ENCODE measurements at regions not wholly inside any gene's neighbourhood (a gene's known extent, or its start where the extent isn't known, plus 50 kb on each side); places are given as distances from the start of the nearest gene placed in this dataset.

DNA sequence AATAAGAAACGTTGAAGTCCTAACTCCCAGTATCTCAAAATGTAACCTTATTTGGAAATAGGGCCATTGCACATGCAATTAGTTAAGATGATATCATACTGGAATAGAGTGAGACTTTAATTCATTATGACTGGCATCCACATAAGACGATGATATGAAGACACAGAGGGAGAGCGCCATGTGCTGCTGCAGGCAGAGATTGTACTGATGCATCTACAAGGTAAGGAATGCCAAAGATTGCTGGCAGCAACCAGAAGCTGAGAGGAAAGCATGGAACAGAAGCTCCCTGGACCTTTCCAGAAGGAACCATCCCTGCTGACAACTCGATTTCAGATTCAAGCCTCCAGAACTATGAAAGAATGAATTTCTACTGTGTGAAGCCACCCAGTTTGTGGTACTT lies 697.0 kb upstream of the INTU start:
- DNase-seq (no peak), ATAC-seq (no peak)

GRCh38 chr4:126937342-126937741 lies 695.4 kb upstream of the INTU start:
- no peak for DNase-seq
- ATAC-seq: no peak

GRCh38 chr4:126937846-126938422 lies 694.8 kb upstream of the INTU start:
- no peak for DNase-seq
- no peak for ATAC-seq

- DNase-seq (no peak), ATAC-seq (no peak)
Observed at GRCh38 chr4:126939401-126939800, 693.4 kb upstream of the INTU start.

- DNase-seq (no peak), ATAC-seq (no peak)
Observed at GRCh38 chr4:126947536-126947935, 685.2 kb upstream of the INTU start.

GRCh38 chr4:126954537-126955291 lies 678.0 kb upstream of the INTU start:
- DNase-seq: no peak
- ATAC-seq: no peak

DNA sequence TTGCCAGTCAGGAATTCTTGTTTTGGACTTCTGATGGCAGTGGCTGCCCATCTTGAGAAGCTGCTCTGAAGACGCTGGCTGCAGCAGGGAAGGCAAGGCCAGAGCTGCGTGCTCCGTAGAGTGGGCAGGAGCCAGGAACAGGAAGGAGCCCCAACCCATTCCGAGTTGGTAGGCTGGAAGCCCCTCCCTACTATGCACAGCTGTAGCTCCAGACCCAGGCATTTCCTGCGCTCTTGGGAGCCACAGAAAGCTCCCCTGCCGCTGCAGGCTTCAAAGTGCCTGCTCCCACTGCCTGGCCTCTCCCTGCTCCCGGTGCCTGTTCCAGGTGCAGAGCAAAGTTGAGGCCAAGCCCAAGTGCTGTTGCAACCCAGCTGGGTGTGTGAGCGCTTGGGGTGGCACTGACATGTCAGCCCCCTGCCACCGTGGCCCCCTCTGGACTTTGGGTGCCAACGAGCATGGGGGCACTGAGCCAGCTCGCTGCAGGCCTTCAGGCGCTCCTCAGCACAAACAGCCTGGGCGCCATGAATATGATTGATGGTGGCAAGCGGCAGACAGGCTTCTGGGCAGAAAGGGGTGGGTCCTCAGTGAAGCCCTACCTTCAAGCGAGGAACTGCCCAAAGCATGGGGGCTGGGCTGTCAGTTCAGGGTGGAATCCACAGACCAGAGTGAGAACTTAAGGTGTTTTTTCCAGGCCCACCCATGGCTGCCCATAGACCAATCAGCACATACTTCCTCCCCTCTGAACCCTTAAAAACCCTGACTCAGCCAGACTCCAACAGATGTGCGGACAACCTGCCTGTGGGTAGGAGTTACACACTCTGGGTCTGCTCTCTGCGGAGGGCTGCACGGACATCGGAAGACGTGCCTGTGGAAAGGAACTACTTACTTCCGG lies 677.2 kb upstream of the INTU start:
- ATAC-seq (no peak), DNase-seq (no peak)

DNA sequence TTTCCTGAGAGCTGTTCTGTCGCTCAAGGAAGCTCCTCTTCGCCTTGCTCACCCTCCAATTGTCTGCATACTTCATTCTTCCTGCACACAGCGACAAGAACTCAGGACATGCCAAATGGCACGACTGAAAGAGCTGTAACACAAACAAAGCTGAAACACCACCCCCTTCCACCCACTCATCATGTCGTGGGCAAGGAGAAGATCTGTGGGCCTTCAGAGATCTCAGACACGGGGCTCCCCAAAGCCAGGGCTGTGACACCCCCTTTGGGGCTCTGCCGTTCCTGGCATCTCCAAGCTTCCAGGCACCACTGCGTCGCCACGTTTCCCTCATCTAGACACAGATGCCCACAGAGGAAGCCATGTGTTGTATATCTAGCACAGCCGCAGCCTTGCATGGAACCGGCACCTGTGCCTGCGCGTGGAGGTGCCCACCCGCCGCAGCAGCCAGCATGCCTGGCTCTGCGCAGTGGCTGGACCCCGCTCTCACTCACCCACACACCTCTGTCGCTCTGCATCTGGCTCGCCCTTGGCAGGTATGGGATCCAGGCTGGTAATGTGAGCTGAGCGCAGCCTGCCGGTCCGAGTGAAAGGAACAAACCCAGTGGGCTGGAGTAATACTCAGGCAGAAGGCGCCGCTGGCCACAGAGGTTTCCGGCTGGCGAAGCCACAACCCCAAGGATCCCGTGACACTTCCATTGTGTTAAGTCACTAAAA lies 676.4 kb upstream of the INTU start:
- no peak for ATAC-seq

DNA sequence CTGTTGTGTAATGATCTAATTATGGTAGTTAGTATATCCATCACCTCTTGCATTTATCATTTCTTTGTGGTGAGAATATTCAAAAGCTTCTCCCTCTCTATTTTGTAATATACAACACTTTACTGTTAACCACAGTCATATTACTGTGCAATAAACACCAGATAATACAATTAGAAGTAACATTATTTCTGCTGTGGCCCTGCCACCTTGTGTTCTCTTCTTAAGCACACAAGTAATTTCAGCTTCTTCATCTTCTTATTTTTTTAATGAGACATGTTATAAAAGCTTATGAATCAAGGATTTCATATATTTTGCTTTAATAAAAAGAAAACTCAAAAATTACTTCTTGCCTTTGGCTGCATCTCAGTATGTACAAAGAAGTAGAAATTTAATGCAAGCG lies 675.2 kb upstream of the INTU start:
- DNase-seq: no peak
- no peak for ATAC-seq

More for the DNA sequence above, 676.4 kb upstream of the INTU start:
- DNase-seq: no peak

GRCh38 chr4:126957987-126958386 lies 674.8 kb upstream of the INTU start:
- no peak for DNase-seq
- no peak for ATAC-seq

DNA sequence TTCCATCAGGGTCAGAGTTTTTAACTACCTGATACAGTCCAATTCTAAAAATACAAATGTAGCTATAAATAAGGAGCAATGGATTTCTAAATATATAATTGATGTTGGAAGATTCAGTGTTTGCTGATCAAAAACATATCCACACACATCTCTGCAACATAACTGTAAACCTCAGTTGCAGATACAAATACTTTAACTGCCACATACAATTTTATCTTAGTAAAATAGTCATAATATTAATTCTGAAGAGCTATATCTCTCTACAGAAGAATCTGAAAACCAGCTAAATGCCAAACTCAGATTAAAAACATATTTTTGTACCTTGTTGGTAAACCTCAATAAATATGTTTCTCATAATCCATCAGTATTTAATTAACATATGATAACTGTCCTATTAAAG lies 674.3 kb upstream of the INTU start:
- no peak for DNase-seq
- no peak for ATAC-seq

DNA sequence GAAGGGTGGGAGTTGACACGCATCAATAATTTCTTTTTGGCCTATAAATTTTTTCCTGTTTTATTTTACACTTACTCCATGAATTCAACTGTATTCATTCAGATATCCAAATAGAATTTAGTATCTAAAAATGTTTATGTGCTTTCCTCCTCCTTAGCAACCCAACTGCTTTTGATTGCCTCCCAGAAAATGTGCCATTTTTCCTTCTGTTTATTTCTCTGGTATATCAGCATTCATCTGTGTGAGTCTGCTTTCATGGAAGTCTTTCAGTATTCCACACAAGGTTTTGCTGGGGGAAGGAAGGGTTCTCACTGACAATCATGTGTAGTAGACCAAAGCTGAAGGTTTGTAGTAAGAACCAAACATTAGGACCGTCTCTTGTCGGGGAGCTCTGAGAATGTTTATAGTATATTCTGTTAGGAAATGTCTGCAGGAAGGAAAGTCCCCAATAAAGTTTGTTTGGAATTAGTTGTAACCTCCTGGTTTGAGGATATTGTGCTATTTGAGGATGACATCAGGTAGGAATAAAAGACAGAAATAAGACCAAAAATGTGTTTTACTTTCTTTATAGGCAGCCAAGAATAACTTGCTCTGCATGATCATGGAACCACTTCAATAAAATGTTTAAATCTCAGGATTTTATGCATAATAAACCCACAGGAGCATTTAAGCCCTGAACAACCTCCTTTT lies 673.6 kb upstream of the INTU start:
- no peak for ATAC-seq
- DNase-seq: no peak

GRCh38 chr4:126960760-126961159 lies 672.0 kb upstream of the INTU start:
- DNase-seq: no peak
- no peak for ATAC-seq

DNA sequence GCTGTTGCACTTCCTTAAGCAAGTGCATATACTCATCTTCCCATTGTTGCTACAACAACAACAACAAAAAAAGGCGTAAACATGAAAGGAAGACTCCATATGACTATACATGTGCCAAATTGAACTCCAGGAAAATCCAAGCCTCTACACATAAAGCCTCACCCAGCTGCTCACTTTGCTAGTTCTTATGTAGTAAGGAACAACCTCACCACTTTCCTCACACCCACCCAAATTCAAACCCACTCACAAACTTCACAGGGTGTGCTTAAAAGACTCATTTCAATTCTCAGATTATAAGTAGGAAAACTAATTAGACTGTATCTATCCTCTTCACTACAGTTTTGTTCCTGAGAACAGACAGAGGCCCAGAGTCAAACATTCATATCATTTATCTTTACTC lies 671.1 kb upstream of the INTU start:
- no peak for ATAC-seq
- DNase-seq: no peak

DNA sequence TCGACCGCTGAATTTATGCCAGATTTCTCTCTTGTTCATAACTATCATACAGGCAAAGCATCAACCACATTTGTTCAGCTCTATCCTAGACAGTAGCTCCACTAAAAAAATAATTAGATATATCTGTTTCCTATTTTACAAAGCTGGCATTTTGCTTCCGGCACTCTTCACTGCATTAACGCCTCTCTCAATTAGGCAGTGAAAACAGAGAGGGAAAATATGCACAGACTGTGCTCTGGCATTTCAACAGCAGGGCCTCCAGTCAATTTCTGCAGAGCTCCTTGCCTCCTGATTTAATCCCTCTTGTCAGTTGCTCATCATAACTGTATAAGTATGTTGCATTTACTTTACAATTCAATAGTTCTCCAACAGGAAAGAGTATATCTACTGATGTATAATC lies 666.9 kb upstream of the INTU start:
- DNase-seq (no peak), ATAC-seq (no peak)

DNA sequence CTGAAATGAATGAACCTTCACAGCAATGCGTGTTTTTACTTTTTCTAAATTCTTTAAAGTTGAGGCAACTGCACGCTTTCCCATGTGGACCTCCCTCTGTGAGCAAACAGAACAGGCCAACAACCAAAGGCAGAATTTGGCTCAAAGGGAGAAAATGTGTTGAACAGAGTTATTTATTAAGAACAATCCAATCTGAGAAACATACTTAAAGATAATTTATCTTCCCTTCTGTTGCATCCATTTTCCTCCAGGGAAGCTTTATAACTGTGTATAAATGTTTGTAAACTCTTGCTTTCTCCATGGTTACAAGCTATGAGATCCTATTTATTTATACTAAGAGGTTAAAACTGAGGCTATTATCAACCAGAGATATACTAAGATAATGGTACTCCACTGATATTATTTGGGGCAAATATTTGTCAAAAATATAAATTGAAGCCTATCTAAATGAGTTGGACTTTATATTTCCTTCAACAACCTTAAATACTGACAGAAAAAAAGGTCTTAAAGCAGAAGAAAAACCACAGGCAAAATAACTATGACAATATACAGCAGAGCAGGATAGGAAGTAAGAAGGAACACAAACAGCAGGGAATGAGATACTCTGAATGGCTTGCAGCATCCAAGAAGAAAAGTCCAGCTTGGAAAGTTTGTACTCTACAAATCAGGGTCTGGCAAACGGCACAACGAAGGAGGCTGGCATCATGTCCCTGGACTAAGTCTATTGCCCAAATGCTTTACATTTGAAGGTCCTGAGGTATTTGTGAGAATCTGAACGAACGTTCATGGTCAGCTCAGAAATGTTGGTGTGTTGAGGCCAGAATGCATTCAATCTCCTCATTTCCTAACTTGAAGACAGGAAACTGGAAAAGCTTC lies 663.2 kb upstream of the INTU start:
- no peak for ATAC-seq
- no peak for DNase-seq

GRCh38 chr4:126973201-126973600 lies 659.6 kb upstream of the INTU start:
- DNase-seq: no peak
- ATAC-seq: no peak

- DNase-seq (no peak), ATAC-seq (no peak)
Observed at GRCh38 chr4:126976850-126977632, 655.7 kb upstream of the INTU start.

DNA sequence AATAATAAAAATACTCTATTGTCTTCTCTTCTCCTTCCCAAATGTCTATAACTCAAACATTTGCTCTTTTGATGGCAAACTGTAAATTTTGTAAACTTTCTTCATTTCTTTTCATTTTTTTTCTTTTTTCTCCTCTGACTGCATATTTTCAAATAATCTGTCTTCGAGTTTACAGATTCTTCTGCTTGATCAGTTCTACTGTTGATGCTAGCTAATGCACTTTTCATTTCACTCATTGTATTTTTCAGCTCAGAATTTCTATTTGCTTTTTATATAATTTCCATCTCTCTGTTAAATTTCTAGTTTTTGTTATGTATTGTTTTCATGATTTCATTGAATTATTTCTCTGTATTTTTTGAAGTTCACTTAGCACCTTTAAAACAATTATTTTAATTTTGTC lies 646.8 kb upstream of the INTU start:
- ATAC-seq (no peak), DNase-seq (no peak)

DNA sequence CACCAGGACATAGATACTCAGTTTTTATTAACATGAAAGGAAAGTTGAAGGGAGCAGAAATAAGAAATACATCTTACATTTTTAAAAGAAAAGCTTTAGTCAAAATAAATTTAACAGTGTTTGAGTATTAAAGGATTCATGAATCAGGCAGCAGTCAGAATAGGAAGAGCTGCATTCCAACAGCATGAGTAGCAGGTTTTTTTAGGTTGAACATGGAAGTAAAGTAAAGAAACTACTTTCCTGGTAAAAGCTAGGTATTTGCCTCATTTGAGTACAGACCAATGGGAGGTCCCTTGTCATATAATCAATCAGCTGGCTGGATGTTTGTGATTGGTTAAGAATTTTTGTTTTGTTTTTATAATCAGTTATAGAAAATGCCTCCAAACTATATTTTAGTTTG lies 645.9 kb upstream of the INTU start:
- no peak for ATAC-seq
- no peak for DNase-seq
